Posterior vena cava (tissue), 2 donors: ENCODE measurements at regions not wholly inside any gene's neighbourhood (a gene's known extent, or its start where the extent isn't known, plus 50 kb on each side); places are given as distances from the start of the nearest gene placed in this dataset.
"Not testable (repeated sequence)": the region's sequence is repeated elsewhere in the genome, so short reads cannot be mapped to it uniquely, and the experiment has no call there.

Experiments used
- DNase-seq: peaks from one replicate; pipeline ENCODE4 v3.0.0-alpha.2; 2020; ENCODE audit warnings: low spot score
- intact Hi-C, 2 donors: fragments of 100-400 bp; cut with DNase I; formaldehyde crosslinking; loops; one replicate each; pipeline versions ENCODE4 v1.14.1 to v1.14.2; 2022 to 2023
- donor health status: DM: yes; HTN: yes; CAD: no.
- donor health status: DM: yes; HTN: yes; CAD: no.

- DNase-seq, intact Hi-C loops: not testable (repeated sequence)
These were observed 52.3 kb upstream of the MARK1 start for GRCh38 chr1:220475608-220476007.

GRCh38 chr1:220475141-220475540 is 52.8 kb upstream of the MARK1 start:
- intact Hi-C loops, DNase-seq: not testable (repeated sequence)

GRCh38 chr1:220473440-220473839 is 54.5 kb upstream of the MARK1 start:
- intact Hi-C loops = no loop called here

GRCh38 chr1:220462752-220463151 is 65.2 kb upstream of the MARK1 start:
- intact Hi-C loops = no loop called here
- no peak for DNase-seq

More at GRCh38 chr1:220473440-220473839, 54.5 kb upstream of the MARK1 start:
- no peak for DNase-seq

- intact Hi-C loops = no loop called here
- DNase-seq = no peak
These were observed 69.0 kb upstream of the MARK1 start for GRCh38 chr1:220458936-220459335.

GRCh38 chr1:220457957-220458609 is 69.9 kb upstream of the MARK1 start:
- intact Hi-C loops = no loop called here

GRCh38 chr1:220455559-220455958 is 72.4 kb upstream of the MARK1 start:
- DNase-seq = no peak
- intact Hi-C loops = no loop called here

More at GRCh38 chr1:220457957-220458609, 69.9 kb upstream of the MARK1 start:
- no peak for DNase-seq

GRCh38 chr1:220454155-220454777 is 73.7 kb upstream of the MARK1 start:
- DNase-seq = no peak
- intact Hi-C loops = no loop called here

- no peak for DNase-seq
- intact Hi-C loops = no loop called here
These were observed 74.6 kb upstream of the MARK1 start for GRCh38 chr1:220453371-220453770.

GRCh38 chr1:220451532-220451931 is 76.4 kb upstream of the MARK1 start:
- intact Hi-C loops = no loop called here
- no peak for DNase-seq

GRCh38 chr1:220450927-220451326 is 77.0 kb upstream of the MARK1 start:
- intact Hi-C loops = no loop called here
- DNase-seq = no peak

GRCh38 chr1:220448217-220448616 is 79.7 kb upstream of the MARK1 start:
- no peak for DNase-seq
- intact Hi-C loops = no loop called here

GRCh38 chr1:220444586-220444985 is 83.3 kb upstream of the MARK1 start:
- intact Hi-C loops, DNase-seq: not testable (repeated sequence)

GRCh38 chr1:220441211-220441610 is 86.7 kb upstream of the MARK1 start:
- DNase-seq = no peak
- intact Hi-C loops = no loop called here

- intact Hi-C loops = no loop called here
- DNase-seq = no peak
These were observed 89.2 kb upstream of the MARK1 start for GRCh38 chr1:220438741-220439140.

GRCh38 chr1:220432408-220432807 is 95.5 kb upstream of the MARK1 start:
- intact Hi-C loops = no loop called here
- DNase-seq = no peak

- intact Hi-C loops = no loop called here
- no peak for DNase-seq
These were observed 96.2 kb upstream of the MARK1 start for GRCh38 chr1:220431554-220432239.

GRCh38 chr1:220430586-220430985 is 97.3 kb upstream of the MARK1 start:
- DNase-seq = no peak
- intact Hi-C loops = no loop called here

- DNase-seq = no peak
- intact Hi-C loops = no loop called here
These were observed 97.9 kb upstream of the MARK1 start for GRCh38 chr1:220430059-220430458.

- no peak for DNase-seq
- intact Hi-C loops = no loop called here
These were observed 100.9 kb upstream of the MARK1 start for GRCh38 chr1:220426989-220427388.

- intact Hi-C loops = no loop called here
- no peak for DNase-seq
These were observed 102.1 kb upstream of the MARK1 start for GRCh38 chr1:220425852-220426251.
